ENCODE measurements at regions not wholly inside any gene's neighbourhood (a gene's known extent, or its start where the extent isn't known, plus 50 kb on each side); places are given as distances from the start of the nearest gene placed in this dataset.

DNA sequence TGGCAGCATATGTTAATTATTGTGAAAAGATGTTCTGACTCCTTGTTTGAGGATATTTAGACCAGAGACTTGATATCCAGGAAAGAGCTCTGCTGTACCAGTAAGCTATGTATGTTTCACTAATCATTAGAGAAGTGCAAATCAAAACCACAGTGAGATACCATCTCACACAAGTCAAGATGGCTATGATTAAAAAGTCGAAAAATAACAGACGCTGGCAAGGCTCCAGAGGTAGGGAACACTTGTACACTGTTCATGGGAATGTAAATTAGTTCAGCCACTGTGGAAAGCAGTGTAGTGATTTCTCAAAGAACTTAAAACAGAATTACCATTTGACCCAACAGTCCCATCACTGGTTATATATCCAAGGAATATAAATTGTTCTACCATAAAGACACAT is 171.6 kb downstream of the DPY19L2 start:
- TF ChIP-seq POLR2A (IDR thresholded peaks at IDR 0.05; ENCODE audit: low read depth, low read length), result no peak
- TF ChIP-seq POLR2AphosphoS5 (IDR thresholded peaks at IDR 0.05; ENCODE audit: low read depth, low read length), result no peak
- TF ChIP-seq SPI1 (IDR thresholded peaks at IDR 0.05; ENCODE audit: low read depth, low read length), result no peak
- TF ChIP-seq PAX5 (IDR thresholded peaks at IDR 0.05; ENCODE audit: insufficient read depth, low read length, severe bottlenecking), result no peak

All from GM12891 (cell line).